ENCODE measurements at regions not wholly inside any gene's neighbourhood (a gene's known extent, or its start where the extent isn't known, plus 50 kb on each side); places are given as distances from the start of the nearest gene placed in this dataset.
"Not testable (repeated sequence)": the region's sequence is repeated elsewhere in the genome, so short reads cannot be mapped to it uniquely, and the experiment has no call there.

DNA sequence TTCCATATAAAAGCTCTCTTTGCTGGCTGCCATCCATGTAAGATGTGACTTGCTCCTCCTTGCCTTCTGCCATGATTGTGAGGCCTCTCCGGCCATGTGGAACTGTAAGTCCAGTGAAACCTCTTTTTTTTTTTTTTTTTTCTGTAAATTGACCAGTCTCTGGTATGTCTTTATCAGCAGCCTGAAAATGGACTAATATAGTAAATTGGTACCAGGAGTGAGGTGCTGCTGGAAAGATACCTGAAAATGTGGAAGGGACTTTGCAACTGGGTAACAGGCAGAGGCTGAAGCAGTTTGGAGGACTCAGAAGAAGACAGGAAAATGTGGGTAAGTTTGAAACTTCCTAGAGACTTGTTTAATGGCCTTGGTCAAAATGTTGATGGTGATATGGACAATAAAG, 124.3 kb upstream of the AADAT start:
- no peak for DNase-seq (ENCODE audit: low read depth, low spot score)

DNA sequence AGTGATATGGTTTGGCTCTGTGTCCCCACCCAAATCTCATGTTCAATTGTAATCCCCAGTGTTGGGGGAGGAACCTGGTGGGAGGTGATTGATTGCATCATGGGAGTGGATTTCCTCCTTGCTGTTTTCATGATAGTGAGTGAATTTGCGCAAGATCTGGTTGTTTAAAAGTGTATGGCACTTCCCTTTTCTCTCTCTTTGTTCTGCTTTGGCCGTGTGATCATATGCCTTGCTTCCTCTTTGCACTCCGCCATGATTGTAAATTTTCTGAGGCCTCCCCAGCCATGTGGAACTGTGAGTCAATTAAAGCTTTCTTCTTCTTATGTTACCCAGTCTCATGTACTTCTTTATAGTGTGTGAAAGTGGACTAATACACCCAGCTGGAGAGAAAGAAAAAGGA, 113.0 kb upstream of the AADAT start:
- no peak for DNase-seq (ENCODE audit: low read depth, low spot score)

DNA sequence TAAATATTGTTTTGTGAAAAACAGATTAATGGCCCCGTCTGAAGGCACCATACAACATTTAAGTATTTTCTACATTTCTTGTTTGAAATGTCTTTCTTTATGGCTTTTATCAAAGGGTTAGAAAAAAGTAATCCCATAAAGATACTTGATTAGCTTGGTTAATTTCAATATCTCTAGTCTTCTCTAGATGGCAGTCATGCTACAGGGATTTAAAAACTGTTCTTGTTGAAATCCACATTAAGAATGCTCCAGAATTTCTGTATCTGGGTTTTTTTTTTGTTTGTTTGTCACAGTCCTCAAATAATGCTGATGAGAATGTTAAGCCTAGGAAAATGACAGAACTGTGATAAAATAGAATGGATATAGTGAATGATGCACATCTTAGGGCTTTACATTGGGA, 109.0 kb upstream of the AADAT start:
- DNase-seq (ENCODE audit: low read depth, low spot score) = no peak

DNA sequence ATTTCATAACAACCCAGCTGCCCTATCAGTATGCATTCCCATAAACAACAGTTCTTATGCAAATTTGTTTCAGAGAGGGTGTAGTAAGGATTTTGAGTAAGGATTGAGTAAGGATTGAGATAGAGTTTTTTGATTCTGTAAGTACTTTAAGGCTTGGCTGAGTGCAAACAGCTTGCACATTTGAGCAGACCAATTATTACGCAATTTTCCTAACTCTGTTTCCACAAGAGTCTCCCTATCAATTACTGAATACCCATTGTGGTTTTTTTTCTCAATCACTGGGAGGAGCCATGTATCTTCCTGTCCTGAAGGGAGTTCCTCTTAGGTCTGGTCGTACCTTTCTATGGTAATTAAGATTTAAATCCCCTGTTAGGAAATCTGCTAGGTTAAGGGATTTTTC, 105.0 kb upstream of the AADAT start:
- DNase-seq (ENCODE audit: low read depth, low spot score) = not testable (repeated sequence)

DNA sequence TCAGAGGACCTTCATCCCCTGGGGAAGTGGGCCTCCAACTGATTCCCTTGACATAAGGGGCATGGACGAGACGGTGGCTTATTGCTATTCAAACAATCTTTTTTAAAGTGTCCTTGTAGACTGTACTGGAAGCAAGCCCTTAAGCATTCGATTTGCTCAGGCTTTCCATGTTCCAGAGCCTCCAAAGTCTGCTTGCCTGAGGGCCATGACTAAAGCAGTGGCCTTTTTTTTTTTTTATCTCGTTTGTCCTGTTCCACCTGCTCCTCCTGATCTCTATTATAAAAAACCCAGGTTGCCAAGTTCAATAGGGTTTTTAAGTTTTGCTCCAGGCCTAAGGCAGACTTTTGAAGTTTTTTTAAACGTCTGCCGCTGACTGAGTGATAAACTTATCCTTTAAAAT, 103.7 kb upstream of the AADAT start:
- DNase-seq (ENCODE audit: low read depth, low spot score) = no peak

DNA sequence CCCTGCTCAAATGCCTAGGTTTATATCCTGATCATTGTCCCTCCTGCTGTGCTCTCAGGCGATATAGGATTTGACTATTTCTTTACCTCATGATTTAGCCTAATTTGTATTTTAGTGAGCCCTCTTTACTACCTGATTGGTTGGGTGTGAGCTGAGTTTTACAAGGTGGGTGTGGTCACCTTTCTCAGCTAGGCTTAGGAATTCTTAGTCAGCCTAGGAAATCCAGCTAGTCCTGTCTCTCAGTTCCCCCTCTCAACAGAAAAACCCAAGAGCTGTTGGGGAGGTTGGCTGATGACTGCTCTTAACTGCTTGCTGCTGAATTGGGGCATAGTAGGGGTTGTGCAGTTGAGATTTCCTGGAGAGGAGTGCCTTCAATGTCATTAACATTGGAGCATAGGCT, 100.5 kb upstream of the AADAT start:
- no peak for DNase-seq (ENCODE audit: low read depth, low spot score)

DNA sequence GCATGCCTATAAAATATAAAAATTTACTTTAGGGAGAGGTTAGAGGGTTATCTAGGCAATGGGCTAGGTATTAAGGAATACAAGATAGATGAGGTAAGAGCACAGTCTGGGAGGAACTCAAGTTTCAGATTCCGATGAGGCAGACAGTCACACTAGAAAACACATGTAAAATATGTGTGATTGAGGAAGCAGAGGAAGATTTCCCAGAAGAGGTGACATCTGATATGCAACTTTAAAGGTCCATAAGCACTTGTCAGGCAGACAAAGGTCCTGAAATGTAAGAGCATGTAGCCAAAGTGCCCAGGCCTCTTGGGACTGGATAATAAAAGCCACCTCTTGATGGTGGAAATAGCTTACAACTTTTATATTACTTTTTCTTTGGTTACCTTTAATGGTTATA, 81.1 kb upstream of the AADAT start:
- DNase-seq (ENCODE audit: low read depth, low spot score) = no peak

DNA sequence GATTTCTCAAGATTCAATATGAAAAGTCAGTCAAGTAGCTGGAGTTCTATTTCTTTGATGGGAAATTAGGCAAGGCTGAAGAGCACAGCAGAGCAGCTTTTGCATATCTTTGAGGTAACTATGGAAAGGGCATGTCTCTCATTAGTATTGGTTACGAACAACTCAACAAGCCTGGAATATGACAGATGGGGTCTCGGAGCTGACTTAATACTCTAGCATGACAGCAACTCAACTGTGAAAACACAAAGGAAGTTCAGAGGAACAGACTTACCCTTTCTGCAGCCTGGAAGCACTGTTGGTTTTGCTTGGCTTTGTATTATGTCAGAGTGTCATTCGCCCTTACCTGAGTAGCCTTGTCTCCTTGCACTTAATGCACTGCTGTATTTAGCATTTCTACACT, 79.9 kb upstream of the AADAT start:
- no peak for DNase-seq (ENCODE audit: low read depth, low spot score)

DNA sequence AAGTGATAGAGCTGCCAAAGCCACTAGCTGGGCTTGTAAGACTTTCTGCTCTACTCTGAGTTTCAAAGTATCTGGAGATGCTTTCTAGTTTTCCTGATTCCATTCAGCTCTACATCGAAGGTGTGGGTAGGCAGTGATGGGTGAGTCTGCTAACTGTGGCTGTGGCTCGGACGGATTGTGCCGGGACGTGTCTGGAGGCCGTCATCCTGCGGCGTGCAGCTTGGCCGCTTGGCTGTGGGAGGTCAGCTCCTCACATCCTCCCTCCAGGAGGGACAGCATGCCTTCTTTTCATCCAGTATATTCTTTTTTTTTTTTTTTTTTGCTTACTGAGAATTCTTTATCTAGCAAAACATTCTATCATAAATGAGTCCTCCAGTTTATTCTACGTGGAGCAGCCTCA, 77.9 kb upstream of the AADAT start:
- no peak for DNase-seq (ENCODE audit: low read depth, low spot score)

DNA sequence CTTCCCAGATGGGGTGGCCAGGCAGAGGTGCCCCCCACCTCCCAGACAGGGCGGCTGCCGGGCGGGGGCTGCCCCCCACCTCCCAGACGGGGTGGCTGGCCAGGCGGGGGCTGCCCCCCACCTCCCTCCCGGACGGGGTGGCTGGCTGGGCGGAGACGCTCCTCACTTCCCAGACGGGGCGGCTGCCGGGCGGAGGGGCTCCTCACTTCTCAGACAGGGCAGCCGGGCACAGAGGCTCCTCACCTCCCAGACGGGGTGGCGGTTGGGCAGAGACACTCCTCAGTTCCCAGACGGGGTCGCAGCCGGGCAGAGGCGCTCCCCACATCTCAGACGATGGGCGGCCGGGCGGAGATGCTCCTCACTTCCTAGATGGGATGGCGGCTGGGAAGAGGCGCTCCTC, 76.4 kb upstream of the AADAT start:
- DNase-seq (ENCODE audit: low read depth, low spot score) = not testable (repeated sequence)

DNA sequence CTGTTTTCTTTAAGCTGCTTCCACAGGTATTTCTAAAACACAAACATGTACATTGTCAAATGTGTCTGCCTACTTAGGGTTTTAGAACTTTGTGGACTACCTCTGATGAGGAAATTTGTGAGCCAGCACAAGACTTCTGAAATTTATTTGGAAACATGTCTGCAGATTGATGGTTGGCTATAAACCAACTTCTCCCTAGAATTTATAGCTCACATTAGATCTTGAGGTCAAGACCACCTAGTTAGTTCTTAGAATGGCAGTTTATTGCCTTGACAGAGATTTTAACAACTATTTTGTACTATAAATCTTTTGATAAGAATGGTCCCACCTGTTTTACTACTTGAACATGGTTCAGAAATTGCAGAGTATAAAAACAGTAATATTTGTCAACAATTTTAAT, 72.7 kb upstream of the AADAT start:
- no peak for DNase-seq (ENCODE audit: low read depth, low spot score)

DNA sequence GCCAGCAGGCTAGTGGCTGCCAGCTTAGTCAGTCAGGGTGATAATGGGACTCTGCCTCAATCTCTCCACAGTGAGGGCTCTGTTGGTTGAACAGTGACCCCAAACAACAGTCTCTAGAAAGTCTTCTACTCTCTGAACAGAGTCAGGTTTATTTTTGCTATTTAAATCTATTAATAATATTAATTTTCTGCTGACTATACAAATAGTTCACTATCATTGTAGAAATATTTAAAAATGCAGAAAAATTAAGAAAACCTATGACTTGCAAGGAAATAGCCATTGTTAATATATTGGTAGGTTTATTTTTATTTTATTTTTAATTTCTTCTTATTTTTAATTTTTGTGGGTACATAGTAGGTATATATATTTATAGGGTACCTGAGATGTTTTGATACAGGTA, 67.9 kb upstream of the AADAT start:
- no peak for DNase-seq (ENCODE audit: low read depth, low spot score)

DNA sequence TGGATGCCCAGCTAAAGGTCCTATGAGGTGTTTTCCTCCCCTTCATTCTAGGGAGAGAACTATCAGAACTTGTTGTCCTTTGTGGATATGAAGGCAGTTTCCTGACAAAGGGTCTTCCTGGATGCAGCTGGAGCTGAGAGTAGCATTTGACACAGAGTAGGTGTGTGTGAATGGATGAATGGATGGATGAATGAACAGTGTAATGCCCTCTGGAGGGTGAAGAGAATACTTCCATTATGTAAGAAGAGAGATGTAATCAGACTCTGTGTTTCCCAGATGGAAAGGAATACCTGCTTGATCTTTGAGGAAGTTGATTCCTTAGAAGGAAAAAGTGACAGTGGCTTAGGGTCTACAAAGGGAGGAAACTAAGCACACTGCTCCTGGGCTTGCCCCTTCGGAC, 55.4 kb upstream of the AADAT start:
- DNase-seq (ENCODE audit: low read depth, low spot score) = no peak

DNA sequence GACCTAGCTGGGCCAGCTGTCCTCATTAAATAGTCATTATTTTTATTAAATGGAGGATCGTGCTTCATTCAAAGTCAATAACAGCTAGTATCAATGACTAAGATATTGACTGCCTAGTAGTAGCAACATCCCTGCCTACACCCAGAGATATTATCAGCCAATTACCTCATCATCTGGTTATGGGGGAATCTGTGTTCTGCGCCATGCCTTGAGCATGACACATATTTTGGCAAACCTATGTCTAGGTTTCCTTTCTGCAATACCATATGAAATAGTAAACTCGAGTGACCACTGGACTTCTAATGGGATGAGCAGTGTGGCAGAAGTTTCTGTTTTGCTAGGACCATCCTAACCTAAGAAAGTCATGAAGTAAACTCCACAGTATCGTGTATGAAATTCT, 50.0 kb upstream of the AADAT start:
- no peak for DNase-seq (ENCODE audit: low read depth, low spot score)
